PFSK-1 (cell line): ENCODE measurements at regions not wholly inside any gene's neighbourhood (a gene's known extent, or its start where the extent isn't known, plus 50 kb on each side); places are given as distances from the start of the nearest gene placed in this dataset.

Source experiments
- FOXP2 ChIP-seq: optimal IDR thresholded peaks from 2 replicates; pipeline ENCODE3; 2011; ENCODE audit warnings: borderline replicate concordance, control low read depth, inconsistent platforms; ENCODE audit not compliant: insufficient read depth; ENCODE audit errors: extremely low read length, extremely low read depth
- POLR2AphosphoS5 ChIP-seq: IDR thresholded peaks from 2 replicates; pipeline ENCODE4 v1.6.1; 2012; ENCODE audit warnings: low read depth, mild to moderate bottlenecking, control low read depth, low read length, moderate library complexity
- SIN3A ChIP-seq: IDR thresholded peaks from 2 replicates; pipeline ENCODE4 v1.6.1; 2012; ENCODE audit warnings: mild to moderate bottlenecking, low read length, moderate library complexity, borderline replicate concordance; ENCODE audit not compliant: insufficient read depth
- TAF1 ChIP-seq: IDR thresholded peaks from 2 replicates; pipeline ENCODE4 v1.6.1; 2012; ENCODE audit warnings: low read length, control low read depth, borderline replicate concordance; ENCODE audit not compliant: insufficient read depth
- TF ChIP-seq, protein P1 (sequence below), 2 experiments: IDR thresholded peaks; 2 replicates each; pipeline versions ENCODE4 v1.6.1 to v1.8.0; 2011 to 2012; ENCODE audit warnings: low read depth in 2 of 2, low read length in 2 of 2, control low read depth in 1 of 2, inconsistent platforms in 1 of 2, mild to moderate bottlenecking in 1 of 2, moderate library complexity in 1 of 2; ENCODE audit not compliant: insufficient read depth in 1 of 2

DNA sequence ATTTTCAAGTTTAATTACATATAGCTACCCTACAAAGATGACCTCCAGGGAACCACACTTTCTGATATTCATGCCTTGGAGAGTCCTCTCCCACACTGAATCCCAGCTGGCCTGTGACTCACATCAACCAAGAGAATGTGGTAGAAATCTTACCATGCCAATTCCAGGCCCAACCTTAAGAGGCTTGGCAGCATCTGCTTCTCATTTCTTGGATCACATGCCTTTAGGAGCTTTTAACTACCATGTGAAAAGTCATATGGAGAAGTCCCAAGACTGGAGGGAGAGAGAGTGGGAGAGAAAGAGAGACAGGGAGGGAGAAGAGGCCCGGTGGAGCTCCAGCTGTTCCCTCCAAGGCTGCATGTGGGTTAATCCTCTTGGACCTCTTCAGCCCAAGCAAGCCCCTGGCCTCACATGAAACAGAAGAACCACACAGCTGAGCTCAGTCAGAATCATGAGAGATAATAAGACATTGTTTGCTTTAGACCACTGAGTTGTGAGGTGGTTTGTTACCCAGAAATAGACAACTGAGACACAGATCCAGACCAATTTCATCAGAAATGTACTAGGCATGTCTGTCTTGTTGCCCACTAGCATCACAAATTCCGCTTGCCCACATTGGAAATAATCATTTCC, 190.7 kb downstream of the MTCL1 start:
- TF ChIP-seq POLR2AphosphoS5, result no peak
- TF ChIP-seq, protein P1, sequence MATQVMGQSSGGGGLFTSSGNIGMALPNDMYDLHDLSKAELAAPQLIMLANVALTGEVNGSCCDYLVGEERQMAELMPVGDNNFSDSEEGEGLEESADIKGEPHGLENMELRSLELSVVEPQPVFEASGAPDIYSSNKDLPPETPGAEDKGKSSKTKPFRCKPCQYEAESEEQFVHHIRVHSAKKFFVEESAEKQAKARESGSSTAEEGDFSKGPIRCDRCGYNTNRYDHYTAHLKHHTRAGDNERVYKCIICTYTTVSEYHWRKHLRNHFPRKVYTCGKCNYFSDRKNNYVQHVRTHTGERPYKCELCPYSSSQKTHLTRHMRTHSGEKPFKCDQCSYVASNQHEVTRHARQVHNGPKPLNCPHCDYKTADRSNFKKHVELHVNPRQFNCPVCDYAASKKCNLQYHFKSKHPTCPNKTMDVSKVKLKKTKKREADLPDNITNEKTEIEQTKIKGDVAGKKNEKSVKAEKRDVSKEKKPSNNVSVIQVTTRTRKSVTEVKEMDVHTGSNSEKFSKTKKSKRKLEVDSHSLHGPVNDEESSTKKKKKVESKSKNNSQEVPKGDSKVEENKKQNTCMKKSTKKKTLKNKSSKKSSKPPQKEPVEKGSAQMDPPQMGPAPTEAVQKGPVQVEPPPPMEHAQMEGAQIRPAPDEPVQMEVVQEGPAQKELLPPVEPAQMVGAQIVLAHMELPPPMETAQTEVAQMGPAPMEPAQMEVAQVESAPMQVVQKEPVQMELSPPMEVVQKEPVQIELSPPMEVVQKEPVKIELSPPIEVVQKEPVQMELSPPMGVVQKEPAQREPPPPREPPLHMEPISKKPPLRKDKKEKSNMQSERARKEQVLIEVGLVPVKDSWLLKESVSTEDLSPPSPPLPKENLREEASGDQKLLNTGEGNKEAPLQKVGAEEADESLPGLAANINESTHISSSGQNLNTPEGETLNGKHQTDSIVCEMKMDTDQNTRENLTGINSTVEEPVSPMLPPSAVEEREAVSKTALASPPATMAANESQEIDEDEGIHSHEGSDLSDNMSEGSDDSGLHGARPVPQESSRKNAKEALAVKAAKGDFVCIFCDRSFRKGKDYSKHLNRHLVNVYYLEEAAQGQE (IDR thresholded peaks at IDR 0.05; ENCODE audit: insufficient read depth in 1 of 2, low read depth in 2 of 2, low read length in 2 of 2), result no peak
- TF ChIP-seq SIN3A, result no peak
- TF ChIP-seq TAF1, result no peak
- TF ChIP-seq FOXP2, result no peak
